ENCODE measurements at regions not wholly inside any gene's neighbourhood (a gene's known extent, or its start where the extent isn't known, plus 50 kb on each side); places are given as distances from the start of the nearest gene placed in this dataset.

GRCh38 chr10:83346266-83346910, 792.9 kb upstream of the GHITM start:
- no peak for TF ChIP-seq CTCF (IDR thresholded peaks at IDR 0.05)
- no peak for TF ChIP-seq POLR2A (IDR thresholded peaks at IDR 0.05; ENCODE audit: low read depth)
- no peak for TF ChIP-seq POLR2AphosphoS5 (IDR thresholded peaks at IDR 0.05)
- no peak for TF ChIP-seq EP300 (IDR thresholded peaks at IDR 0.05)
